ENCODE measurements at regions not wholly inside any gene's neighbourhood (a gene's known extent, or its start where the extent isn't known, plus 50 kb on each side); places are given as distances from the start of the nearest gene placed in this dataset.

DNA sequence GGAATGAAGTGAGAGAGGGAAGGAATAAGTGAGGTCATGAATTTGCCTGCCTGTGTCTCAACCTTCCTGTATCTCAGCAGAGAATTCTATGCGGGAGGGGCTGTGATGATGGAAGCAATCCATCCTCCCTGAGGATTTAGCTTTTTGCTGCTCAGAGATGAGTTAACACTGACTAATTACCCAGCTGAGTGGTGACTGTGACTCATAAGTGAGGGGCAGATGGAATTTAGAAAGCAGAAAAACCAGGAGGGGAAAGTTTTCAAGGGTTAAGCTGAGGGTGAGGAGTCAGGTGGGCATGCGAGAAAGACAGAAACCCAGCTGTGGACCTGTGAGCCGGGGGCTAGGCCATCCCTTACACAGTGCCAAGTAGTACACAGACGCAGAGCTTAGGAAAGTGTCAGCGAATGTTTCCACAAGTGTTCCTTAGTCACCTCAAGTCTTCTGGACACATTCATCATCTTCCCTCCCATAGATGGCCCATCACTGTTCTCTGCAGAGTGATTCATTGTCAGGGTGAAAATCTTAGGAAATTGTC, 277.9 kb downstream of the IPO8 start:
- DNase-seq (ENCODE audit: low spot score): no peak
- Histone ChIP-seq H3K36me3 (ENCODE audit: control insufficient read depth in 4 of 4, insufficient read depth in 3 of 4, low read depth in 1 of 4, low read length in 3 of 4) (no peaks in the 10 kb centered on the region), H3K4me1 (ENCODE audit: control insufficient read depth in 4 of 4, insufficient read depth in 4 of 4, low read length in 3 of 4) (no peaks in the 10 kb centered on the region), H3K4me3 (ENCODE audit: low read depth in 1 of 3, low read length in 3 of 3) (no peak overlapping the region), H3K27ac (ENCODE audit: low read depth in 1 of 2, low read length in 2 of 2) (no peak overlapping the region), H3K9ac (ENCODE audit: low read depth in 1 of 2, low read length in 2 of 2) (no peak overlapping the region), H3K27me3 (ENCODE audit: control insufficient read depth in 4 of 4, insufficient read depth in 4 of 4, low read length in 3 of 4) (no peaks in the 10 kb centered on the region), H3K9me3 (ENCODE audit: control insufficient read depth in 4 of 4, low read length in 3 of 4) (no peaks in the 10 kb centered on the region)
- TF ChIP-seq GABPA (IDR thresholded peaks at IDR 0.05 in 1 of 2, conservative IDR thresholded peaks at IDR 0.05 in 1 of 2) (no peak), CTCF (IDR thresholded peaks at IDR 0.05; ENCODE audit: low read depth, low read length, missing input control) (no peak), RXRA (IDR thresholded peaks at IDR 0.05) (no peak), HNF4G (IDR thresholded peaks at IDR 0.05) (no peak), TAF1 (conservative IDR thresholded peaks at IDR 0.05) (no peak), FOXA1 (IDR thresholded peaks at IDR 0.05) (no peak), REST (IDR thresholded peaks at IDR 0.05) (no peak), JUND (IDR thresholded peaks at IDR 0.05) (no peak), HNF4A (conservative IDR thresholded peaks at IDR 0.05) (no peak), RAD21 (IDR thresholded peaks at IDR 0.05) (no peak), EGR1 (IDR thresholded peaks at IDR 0.05; ENCODE audit: low read depth in 2 of 2) (no peak), SP1 (IDR thresholded peaks at IDR 0.05) (no peak), NR2F2 (IDR thresholded peaks at IDR 0.05) (no peak), ATF3 (IDR thresholded peaks at IDR 0.05) (no peak), FOXA2 (IDR thresholded peaks at IDR 0.05) (no peak), YY1 (IDR thresholded peaks at IDR 0.05) (no peak)
- TF ChIP-seq, protein P1, sequence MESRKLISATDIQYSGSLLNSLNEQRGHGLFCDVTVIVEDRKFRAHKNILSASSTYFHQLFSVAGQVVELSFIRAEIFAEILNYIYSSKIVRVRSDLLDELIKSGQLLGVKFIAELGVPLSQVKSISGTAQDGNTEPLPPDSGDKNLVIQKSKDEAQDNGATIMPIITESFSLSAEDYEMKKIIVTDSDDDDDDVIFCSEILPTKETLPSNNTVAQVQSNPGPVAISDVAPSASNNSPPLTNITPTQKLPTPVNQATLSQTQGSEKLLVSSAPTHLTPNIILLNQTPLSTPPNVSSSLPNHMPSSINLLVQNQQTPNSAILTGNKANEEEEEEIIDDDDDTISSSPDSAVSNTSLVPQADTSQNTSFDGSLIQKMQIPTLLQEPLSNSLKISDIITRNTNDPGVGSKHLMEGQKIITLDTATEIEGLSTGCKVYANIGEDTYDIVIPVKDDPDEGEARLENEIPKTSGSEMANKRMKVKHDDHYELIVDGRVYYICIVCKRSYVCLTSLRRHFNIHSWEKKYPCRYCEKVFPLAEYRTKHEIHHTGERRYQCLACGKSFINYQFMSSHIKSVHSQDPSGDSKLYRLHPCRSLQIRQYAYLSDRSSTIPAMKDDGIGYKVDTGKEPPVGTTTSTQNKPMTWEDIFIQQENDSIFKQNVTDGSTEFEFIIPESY (IDR thresholded peaks at IDR 0.05): no peak
- TF ChIP-seq, protein P2, sequence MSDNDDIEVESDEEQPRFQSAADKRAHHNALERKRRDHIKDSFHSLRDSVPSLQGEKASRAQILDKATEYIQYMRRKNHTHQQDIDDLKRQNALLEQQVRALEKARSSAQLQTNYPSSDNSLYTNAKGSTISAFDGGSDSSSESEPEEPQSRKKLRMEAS (IDR thresholded peaks at IDR 0.05): no peak
- WGBS: 89% methylated on average over 5 of the region's 5 CpGs
